ENCODE measurements at regions not wholly inside any gene's neighbourhood (a gene's known extent, or its start where the extent isn't known, plus 50 kb on each side); places are given as distances from the start of the nearest gene placed in this dataset.

- TF ChIP-seq CTCF (IDR thresholded peaks at IDR 0.05; ENCODE audit: low read length) (no peak), EZH2 (optimal IDR thresholded peaks at IDR 0.05; ENCODE audit: low read depth, low read length) (no peak), EZH2phosphoT487 (IDR thresholded peaks at IDR 0.05; ENCODE audit: low read length) (no peak)
Observed at GRCh38 chr18:76228716-76229115, 266.3 kb downstream of the ZNF516 start.
